Loucy (cell line): ENCODE measurements at regions not wholly inside any gene's neighbourhood (a gene's known extent, or its start where the extent isn't known, plus 50 kb on each side); places are given as distances from the start of the nearest gene placed in this dataset.

ENCODE experiments used
- H2AFZ ChIP-seq: fragments of 200-600 bp; sonication (generic); 2 replicates; pipeline ENCODE4 v1.6.0; 2016; ENCODE audit warnings: antibody characterized with exemption, mild to moderate bottlenecking, low read length, moderate library complexity
- H3F3A ChIP-seq: fragments of 200-600 bp; 2 replicates; pipeline ENCODE4 v1.6.0; 2016; ENCODE audit warnings: antibody characterized with exemption, low read depth, mild to moderate bottlenecking
- H3K27me3 ChIP-seq: fragments of 200-600 bp; sonication (generic); 2 replicates; pipeline ENCODE4 v1.6.1; 2014; ENCODE audit warnings: low read length, mild to moderate bottlenecking; ENCODE audit not compliant: insufficient read depth, poor library complexity, severe bottlenecking
- H3K36me3 ChIP-seq: fragments of 200-600 bp; sonication (generic); 2 replicates; pipeline ENCODE4 v1.6.1; 2016; ENCODE audit warnings: low read length; ENCODE audit not compliant: insufficient read depth
- H3K4me1 ChIP-seq: fragments of 200-600 bp; sonication (generic); 2 replicates; pipeline ENCODE4 v1.5.1; 2014; ENCODE audit warnings: low read length, mild to moderate bottlenecking; ENCODE audit not compliant: insufficient read depth, poor library complexity, severe bottlenecking
- H3K4me2 ChIP-seq: fragments of 200-600 bp; sonication (generic); 2 replicates; pipeline ENCODE4 v1.6.0; 2014; ENCODE audit warnings: antibody characterized with exemption, low read length, low read depth, mild to moderate bottlenecking; ENCODE audit not compliant: poor library complexity, severe bottlenecking
- H3K4me3 ChIP-seq: fragments of 200-600 bp; sonication (generic); 2 replicates; pipeline ENCODE4 v1.5.1; 2014; ENCODE audit warnings: low read length, mild to moderate bottlenecking, mixed read lengths; ENCODE audit not compliant: poor library complexity, severe bottlenecking
- H3K79me2 ChIP-seq: fragments of 200-600 bp; sonication (generic); 2 replicates; pipeline ENCODE4 v1.6.1; 2014; ENCODE audit warnings: low read length; ENCODE audit not compliant: insufficient read depth
- H3K9ac ChIP-seq: fragments of 200-600 bp; sonication (generic); 2 replicates; pipeline ENCODE4 v1.6.0; 2014; ENCODE audit warnings: mild to moderate bottlenecking, low read depth, low read length, moderate library complexity; ENCODE audit not compliant: poor library complexity, severe bottlenecking
- H3K9me2 ChIP-seq: fragments of 200-600 bp; sonication (generic); replicated peaks from 2 replicates; pipeline ENCODE4 v1.6.1; 2016; ENCODE audit warnings: low read depth, low read length, mixed read lengths
- H3K9me3 ChIP-seq: fragments of 200-600 bp; sonication (generic); 2 replicates; pipeline ENCODE4 v1.6.1; 2014; ENCODE audit warnings: mild to moderate bottlenecking, antibody characterized with exemption, low read length, low read depth; ENCODE audit not compliant: insufficient read depth
- H4K20me1 ChIP-seq: fragments of 200-600 bp; sonication (generic); 2 replicates; pipeline ENCODE4 v1.6.0; 2014; ENCODE audit warnings: antibody characterized with exemption, low read length, mild to moderate bottlenecking; ENCODE audit not compliant: insufficient read depth, poor library complexity, severe bottlenecking
- EZH2phosphoT487 ChIP-seq: fragments of 200-600 bp; IDR thresholded peaks from 2 replicates; pipeline ENCODE4 v1.6.1; 2018; ENCODE audit warnings: antibody characterized with exemption, mild to moderate bottlenecking, moderate library complexity, borderline replicate concordance
- TF ChIP-seq, protein P1 (sequence below): fragments of 200-600 bp; sonication (generic); conservative IDR thresholded peaks from 2 replicates; pipeline ENCODE4 v1.5.1; 2014; ENCODE audit warnings: mild to moderate bottlenecking, antibody characterized with exemption, low read length

DNA sequence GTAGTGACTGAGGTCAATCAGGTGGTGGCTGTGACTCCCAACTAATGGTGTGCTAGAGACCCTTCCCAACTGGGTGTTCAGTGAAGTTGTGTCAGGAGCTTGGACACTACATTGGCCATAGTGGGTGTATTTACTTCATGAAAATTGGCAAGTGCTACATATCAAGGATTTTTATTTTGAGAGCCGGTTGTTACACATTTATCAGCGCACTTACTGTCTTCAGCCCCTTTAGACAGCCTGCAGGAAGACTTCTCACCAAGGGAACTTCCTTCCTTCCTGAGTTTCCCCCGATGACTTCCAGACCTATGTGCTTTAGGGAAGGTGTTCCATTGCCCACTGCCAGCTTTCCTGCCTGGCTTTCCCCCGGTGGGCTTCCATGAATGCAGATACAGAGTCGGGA is 261.2 kb downstream of the CBLN1 start:
- H3K9me2 ChIP-seq = no peaks in the 10 kb centered on the region
- H3F3A ChIP-seq = no peaks in the 10 kb centered on the region
- H3K4me1 ChIP-seq = no peaks in the 10 kb centered on the region
- H3K9me3 ChIP-seq = no peaks in the 10 kb centered on the region
- H3K4me2 ChIP-seq = no peak overlapping the region
- no peaks in the 10 kb centered on the region for H4K20me1 ChIP-seq
- no peak overlapping the region for H2AFZ ChIP-seq
- no peaks in the 10 kb centered on the region for H3K36me3 ChIP-seq
- no peaks in the 10 kb centered on the region for H3K27me3 ChIP-seq
- H3K9ac ChIP-seq = no peak overlapping the region
- H3K79me2 ChIP-seq = no peaks in the 10 kb centered on the region
- TF ChIP-seq, protein P1, sequence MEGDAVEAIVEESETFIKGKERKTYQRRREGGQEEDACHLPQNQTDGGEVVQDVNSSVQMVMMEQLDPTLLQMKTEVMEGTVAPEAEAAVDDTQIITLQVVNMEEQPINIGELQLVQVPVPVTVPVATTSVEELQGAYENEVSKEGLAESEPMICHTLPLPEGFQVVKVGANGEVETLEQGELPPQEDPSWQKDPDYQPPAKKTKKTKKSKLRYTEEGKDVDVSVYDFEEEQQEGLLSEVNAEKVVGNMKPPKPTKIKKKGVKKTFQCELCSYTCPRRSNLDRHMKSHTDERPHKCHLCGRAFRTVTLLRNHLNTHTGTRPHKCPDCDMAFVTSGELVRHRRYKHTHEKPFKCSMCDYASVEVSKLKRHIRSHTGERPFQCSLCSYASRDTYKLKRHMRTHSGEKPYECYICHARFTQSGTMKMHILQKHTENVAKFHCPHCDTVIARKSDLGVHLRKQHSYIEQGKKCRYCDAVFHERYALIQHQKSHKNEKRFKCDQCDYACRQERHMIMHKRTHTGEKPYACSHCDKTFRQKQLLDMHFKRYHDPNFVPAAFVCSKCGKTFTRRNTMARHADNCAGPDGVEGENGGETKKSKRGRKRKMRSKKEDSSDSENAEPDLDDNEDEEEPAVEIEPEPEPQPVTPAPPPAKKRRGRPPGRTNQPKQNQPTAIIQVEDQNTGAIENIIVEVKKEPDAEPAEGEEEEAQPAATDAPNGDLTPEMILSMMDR = no peak
- no peak for TF ChIP-seq EZH2phosphoT487
- H3K4me3 ChIP-seq = no peak overlapping the region

DNA sequence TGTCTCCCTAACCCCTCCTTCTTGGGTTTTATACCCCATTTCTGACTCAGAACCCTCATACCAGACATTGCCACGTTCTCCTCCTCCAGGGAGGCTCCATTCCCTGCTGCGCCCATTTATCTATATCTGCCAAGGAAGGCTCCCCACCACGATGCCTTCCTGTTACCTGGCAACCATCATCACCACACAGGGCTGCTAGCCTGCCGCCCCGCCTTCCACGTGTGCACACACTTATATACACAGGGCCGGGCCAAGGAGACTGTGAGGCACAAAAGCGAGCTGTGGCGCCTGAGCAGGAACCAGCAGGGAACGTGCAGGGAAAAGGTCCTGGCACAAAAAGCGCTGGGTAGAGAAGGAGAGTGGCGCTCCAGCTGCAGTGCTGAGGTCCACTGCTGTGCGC is 261.8 kb downstream of the CBLN1 start:
- no peak for TF ChIP-seq EZH2phosphoT487
- TF ChIP-seq, protein P1 = no peak
- H3K36me3 ChIP-seq = no peaks in the 10 kb centered on the region
- no peak overlapping the region for H3K4me2 ChIP-seq
- no peaks in the 10 kb centered on the region for H3K9me2 ChIP-seq
- H3K9ac ChIP-seq = no peak overlapping the region
- no peaks in the 10 kb centered on the region for H3K27me3 ChIP-seq
- no peak overlapping the region for H3K4me3 ChIP-seq
- H3K79me2 ChIP-seq = no peaks in the 10 kb centered on the region
- no peak overlapping the region for H2AFZ ChIP-seq
- H3F3A ChIP-seq = no peaks in the 10 kb centered on the region
- H3K9me3 ChIP-seq = no peaks in the 10 kb centered on the region
- no peaks in the 10 kb centered on the region for H4K20me1 ChIP-seq
- H3K4me1 ChIP-seq = no peaks in the 10 kb centered on the region

DNA sequence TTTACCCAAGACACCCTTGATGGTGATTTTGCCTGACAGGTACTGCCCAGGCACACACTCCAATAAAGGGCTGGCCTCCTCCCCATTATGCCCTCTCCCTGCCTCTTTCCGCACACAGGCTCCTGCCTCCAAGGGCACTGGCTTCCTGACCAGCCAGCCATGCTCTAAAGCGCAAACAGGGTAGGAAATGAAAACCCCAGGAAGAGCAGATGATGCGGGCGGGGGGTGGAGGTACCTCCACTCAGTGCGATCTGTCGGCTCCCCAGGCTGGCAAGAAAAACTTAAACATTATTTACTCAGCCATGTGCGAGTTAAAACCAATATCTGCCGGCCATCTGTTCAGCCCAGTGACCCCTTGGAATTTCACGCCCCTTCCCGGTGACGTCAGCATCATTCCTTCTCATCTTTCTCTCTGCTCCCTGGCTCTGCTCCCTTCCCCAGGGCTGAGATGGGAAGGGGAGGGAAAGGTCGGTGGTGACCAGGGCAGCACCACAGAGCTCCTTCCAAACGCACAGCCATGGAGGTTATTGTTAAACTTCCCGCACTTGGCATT is 262.5 kb downstream of the CBLN1 start:
- H3K9me2 ChIP-seq = no peaks in the 10 kb centered on the region
- no peak overlapping the region for H2AFZ ChIP-seq
- H3F3A ChIP-seq = no peaks in the 10 kb centered on the region
- no peaks in the 10 kb centered on the region for H3K79me2 ChIP-seq
- TF ChIP-seq, protein P1 = no peak
- TF ChIP-seq EZH2phosphoT487 = no peak
- H3K4me3 ChIP-seq = no peak overlapping the region
- H3K4me1 ChIP-seq = no peaks in the 10 kb centered on the region
- H4K20me1 ChIP-seq = no peaks in the 10 kb centered on the region
- no peaks in the 10 kb centered on the region for H3K36me3 ChIP-seq
- H3K9me3 ChIP-seq = no peaks in the 10 kb centered on the region
- H3K4me2 ChIP-seq = no peak overlapping the region
- H3K27me3 ChIP-seq = no peaks in the 10 kb centered on the region
- no peak overlapping the region for H3K9ac ChIP-seq
